ENCODE measurements at regions not wholly inside any gene's neighbourhood (a gene's known extent, or its start where the extent isn't known, plus 50 kb on each side); places are given as distances from the start of the nearest gene placed in this dataset.
A peak's percentile ranks its signal among the peaks of the same experiment; 100 is the strongest.

GRCh38 chr15:36428102-36428845 lies 151.2 kb upstream of the CDIN1 start:
- H3K79me2 ChIP-seq (ENCODE audit: low read depth): no peaks in the 10 kb centered on the region
- H3K4me2 ChIP-seq: peak overlapping the region; percentile 21
- POLR2A ChIA-PET (ENCODE audit: unreplicated experiment): interaction anchor here (0.6 kb wide), 1 partner anchor 79 kb away, joined by 4 read pairs; no protein-coding TSS in a partner anchor
- peaks cover 22% of the 10 kb centered on the region for H3K4me1 ChIP-seq (replicated peaks; ENCODE audit: insufficient read depth)
- CTCF ChIA-PET: interaction anchor here (0.7 kb wide), 1 partner anchor 454 kb away, joined by 6 read pairs; no protein-coding TSS in a partner anchor
- no peaks in the 10 kb centered on the region for H4K20me1 ChIP-seq (ENCODE audit: insufficient read depth)
- H3K27ac ChIP-seq: peak overlapping the region; percentile 95
- intact Hi-C loops (cut with micrococcal nuclease; ENCODE audit: unreplicated experiment): loop anchor here (1.0 to 2.0 kb wide), 2 partner anchors 35 to 55 kb away; no protein-coding TSS in a partner anchor
- peaks cover 10% of the 10 kb centered on the region; the same call in 1 of the 2 replicates for H3K9me3 ChIP-seq (ENCODE audit: insufficient read depth, low read depth)
- no peak overlapping the region for H2AFZ ChIP-seq
- DNase-seq: peak; percentile 66 to 90
- no peak overlapping the region for H3K4me3 ChIP-seq
- TF ChIP-seq CTCF (conservative IDR thresholded peaks at IDR 0.05) (no peak), EZH2 (IDR thresholded peaks at IDR 0.05; ENCODE audit: low read depth) (no peak)
- H3F3A ChIP-seq (ENCODE audit: insufficient read depth, low read depth): peaks cover 24% of the 10 kb centered on the region
- H3K9me2 ChIP-seq (ENCODE audit: insufficient read depth): no peaks in the 10 kb centered on the region
- no peaks in the 10 kb centered on the region for H3K27me3 ChIP-seq (ENCODE audit: insufficient read depth, low read depth)
- H3K36me3 ChIP-seq (ENCODE audit: low read depth): no peaks in the 10 kb centered on the region
- no TSS peak for BruUV-seq (replicated peaks)

GRCh38 chr15:36429707-36430106 lies 149.7 kb upstream of the CDIN1 start:
- Histone ChIP-seq H3K9me2 (ENCODE audit: insufficient read depth) (no peaks in the 10 kb centered on the region), H3K4me2 (no peak overlapping the region), H3K36me3 (ENCODE audit: low read depth) (no peaks in the 10 kb centered on the region), H3K4me3 (no peak overlapping the region), H4K20me1 (ENCODE audit: insufficient read depth) (no peaks in the 10 kb centered on the region), H3K9me3 (ENCODE audit: insufficient read depth, low read depth) (peaks cover 19% of the 10 kb centered on the region; the same call in 1 of the 2 replicates), H3K27ac (peak overlapping the region; percentile 95), H3K79me2 (ENCODE audit: low read depth) (no peaks in the 10 kb centered on the region), H3K27me3 (ENCODE audit: insufficient read depth, low read depth) (no peaks in the 10 kb centered on the region), H3K4me1 (replicated peaks; ENCODE audit: insufficient read depth) (peaks cover 22% of the 10 kb centered on the region), H3F3A (ENCODE audit: insufficient read depth, low read depth) (peaks cover 24% of the 10 kb centered on the region), H2AFZ (no peak overlapping the region)
- TF ChIP-seq CTCF (conservative IDR thresholded peaks at IDR 0.05): no peak
- TF ChIP-seq EZH2 (IDR thresholded peaks at IDR 0.05; ENCODE audit: low read depth): no peak
- ChIA-PET CTCF (no interaction called here), POLR2A (ENCODE audit: unreplicated experiment) (no interaction called here)
- DNase-seq: no peak
- intact Hi-C loops (cut with micrococcal nuclease; ENCODE audit: unreplicated experiment): loop anchor here (2.0 kb wide), 1 partner anchor 37 kb away; no protein-coding TSS in a partner anchor
- no TSS peak for BruUV-seq (replicated peaks)

GRCh38 chr15:36430280-36430679 lies 149.1 kb upstream of the CDIN1 start:
- Histone ChIP-seq H2AFZ (no peak overlapping the region), H4K20me1 (ENCODE audit: insufficient read depth) (no peaks in the 10 kb centered on the region), H3K4me2 (no peak overlapping the region), H3K27ac (peak overlapping the region; percentile 95; the same call in 1 of the 2 replicates), H3K9me2 (ENCODE audit: insufficient read depth) (no peaks in the 10 kb centered on the region), H3K4me1 (replicated peaks; ENCODE audit: insufficient read depth) (peaks cover 22% of the 10 kb centered on the region), H3K36me3 (ENCODE audit: low read depth) (no peaks in the 10 kb centered on the region), H3K79me2 (ENCODE audit: low read depth) (no peaks in the 10 kb centered on the region), H3F3A (ENCODE audit: insufficient read depth, low read depth) (peaks cover 24% of the 10 kb centered on the region), H3K27me3 (ENCODE audit: insufficient read depth, low read depth) (no peaks in the 10 kb centered on the region), H3K4me3 (no peak overlapping the region), H3K9me3 (ENCODE audit: insufficient read depth, low read depth) (peaks cover 19% of the 10 kb centered on the region; the same call in 1 of the 2 replicates)
- intact Hi-C loops (cut with micrococcal nuclease; ENCODE audit: unreplicated experiment): no loop called here
- ChIA-PET POLR2A (ENCODE audit: unreplicated experiment) (no interaction called here), CTCF (no interaction called here)
- TF ChIP-seq CTCF (conservative IDR thresholded peaks at IDR 0.05): no peak
- BruUV-seq (replicated peaks): no TSS peak
- no peak for DNase-seq

Data from PC-9 (cell line).